KMS-11 (cell line): ENCODE measurements at regions not wholly inside any gene's neighbourhood (a gene's known extent, or its start where the extent isn't known, plus 50 kb on each side); places are given as distances from the start of the nearest gene placed in this dataset.

Experiments
- H2AFZ ChIP-seq: fragments of 200-600 bp; sonication (generic); 2 replicates; pipeline ENCODE4 v1.6.1; 2016; ENCODE audit warnings: antibody characterized with exemption, mixed run types, low read depth
- H3K27ac ChIP-seq: fragments of 200-600 bp; sonication (generic); 2 replicates; pipeline ENCODE4 v1.6.1; 2016; ENCODE audit warnings: mild to moderate bottlenecking, mixed run types
- H3K27me3 ChIP-seq: fragments of 200-600 bp; sonication (generic); 2 replicates; pipeline ENCODE4 v1.6.1; 2017; ENCODE audit warnings: mild to moderate bottlenecking, low read depth, mixed run types, moderate library complexity; ENCODE audit not compliant: insufficient read depth
- H3K36me3 ChIP-seq: fragments of 200-600 bp; sonication (generic); 2 replicates; pipeline ENCODE4 v1.6.1; 2017; ENCODE audit warnings: mild to moderate bottlenecking, mixed run types; ENCODE audit not compliant: insufficient read depth
- H3K4me1 ChIP-seq: fragments of 200-600 bp; sonication (generic); 2 replicates; pipeline ENCODE4 v1.6.1; 2016; ENCODE audit warnings: mild to moderate bottlenecking, low read depth, mixed run types; ENCODE audit not compliant: poor library complexity, severe bottlenecking
- H3K4me2 ChIP-seq: fragments of 200-600 bp; sonication (generic); 2 replicates; pipeline ENCODE4 v1.7.0; 2016; ENCODE audit warnings: mild to moderate bottlenecking, mixed run types
- H3K4me3 ChIP-seq: fragments of 200-600 bp; sonication (generic); IDR thresholded peaks from 2 replicates; pipeline ENCODE4 v1.6.1; 2017; ENCODE audit warnings: low read depth, low read length, mixed read lengths; ENCODE audit not compliant: insufficient read depth
- H3K79me2 ChIP-seq: fragments of 200-600 bp; sonication (generic); 2 replicates; pipeline ENCODE4 v1.6.1; 2016; ENCODE audit warnings: low read depth, mixed run types; ENCODE audit not compliant: insufficient read depth
- H3K9ac ChIP-seq: fragments of 200-600 bp; sonication (generic); 2 replicates; pipeline ENCODE4 v1.6.1; 2016; ENCODE audit warnings: mild to moderate bottlenecking, mixed run types
- H4K20me1 ChIP-seq: fragments of 200-600 bp; sonication (generic); 2 replicates; pipeline ENCODE4 v1.6.1; 2016; ENCODE audit warnings: mild to moderate bottlenecking, mixed run types; ENCODE audit not compliant: insufficient read depth
- TF ChIP-seq, protein P1 (sequence below): fragments of 200-600 bp; sonication (generic); conservative IDR thresholded peaks from 2 replicates; pipeline ENCODE4 v1.6.1; 2017; ENCODE audit warnings: low read depth, mild to moderate bottlenecking, antibody characterized with exemption, low read length, moderate library complexity, mixed read lengths

DNA sequence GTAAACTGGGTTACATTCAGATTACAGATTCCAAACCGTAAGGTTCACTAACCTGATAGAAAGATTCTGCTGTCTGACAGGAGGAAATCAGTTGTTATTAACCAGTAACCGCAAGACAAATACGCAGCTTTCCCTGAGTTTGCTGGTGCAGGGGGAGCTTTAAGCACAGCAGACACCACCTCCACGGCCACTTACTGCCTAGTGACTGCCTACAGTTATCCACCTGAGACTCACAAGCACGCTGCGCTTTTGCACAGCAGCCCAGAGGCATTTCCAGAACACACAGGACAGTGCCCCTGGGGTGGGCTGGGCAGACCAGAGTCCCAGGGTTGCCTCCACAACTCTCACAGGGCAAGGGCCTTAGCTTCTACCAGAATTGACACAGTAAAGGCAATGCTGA lies 90.9 kb downstream of the CTTN start:
- TF ChIP-seq, protein P1, sequence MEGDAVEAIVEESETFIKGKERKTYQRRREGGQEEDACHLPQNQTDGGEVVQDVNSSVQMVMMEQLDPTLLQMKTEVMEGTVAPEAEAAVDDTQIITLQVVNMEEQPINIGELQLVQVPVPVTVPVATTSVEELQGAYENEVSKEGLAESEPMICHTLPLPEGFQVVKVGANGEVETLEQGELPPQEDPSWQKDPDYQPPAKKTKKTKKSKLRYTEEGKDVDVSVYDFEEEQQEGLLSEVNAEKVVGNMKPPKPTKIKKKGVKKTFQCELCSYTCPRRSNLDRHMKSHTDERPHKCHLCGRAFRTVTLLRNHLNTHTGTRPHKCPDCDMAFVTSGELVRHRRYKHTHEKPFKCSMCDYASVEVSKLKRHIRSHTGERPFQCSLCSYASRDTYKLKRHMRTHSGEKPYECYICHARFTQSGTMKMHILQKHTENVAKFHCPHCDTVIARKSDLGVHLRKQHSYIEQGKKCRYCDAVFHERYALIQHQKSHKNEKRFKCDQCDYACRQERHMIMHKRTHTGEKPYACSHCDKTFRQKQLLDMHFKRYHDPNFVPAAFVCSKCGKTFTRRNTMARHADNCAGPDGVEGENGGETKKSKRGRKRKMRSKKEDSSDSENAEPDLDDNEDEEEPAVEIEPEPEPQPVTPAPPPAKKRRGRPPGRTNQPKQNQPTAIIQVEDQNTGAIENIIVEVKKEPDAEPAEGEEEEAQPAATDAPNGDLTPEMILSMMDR, result no peak
- H3K27ac ChIP-seq, result no peak overlapping the region
- H3K9ac ChIP-seq, result no peak overlapping the region
- no peak overlapping the region for H2AFZ ChIP-seq
- no peak overlapping the region for H3K4me3 ChIP-seq
- no peaks in the 10 kb centered on the region for H3K4me1 ChIP-seq
- no peaks in the 10 kb centered on the region for H4K20me1 ChIP-seq
- H3K79me2 ChIP-seq, result no peaks in the 10 kb centered on the region
- no peaks in the 10 kb centered on the region for H3K27me3 ChIP-seq
- no peaks in the 10 kb centered on the region for H3K36me3 ChIP-seq
- H3K4me2 ChIP-seq, result no peak overlapping the region

DNA sequence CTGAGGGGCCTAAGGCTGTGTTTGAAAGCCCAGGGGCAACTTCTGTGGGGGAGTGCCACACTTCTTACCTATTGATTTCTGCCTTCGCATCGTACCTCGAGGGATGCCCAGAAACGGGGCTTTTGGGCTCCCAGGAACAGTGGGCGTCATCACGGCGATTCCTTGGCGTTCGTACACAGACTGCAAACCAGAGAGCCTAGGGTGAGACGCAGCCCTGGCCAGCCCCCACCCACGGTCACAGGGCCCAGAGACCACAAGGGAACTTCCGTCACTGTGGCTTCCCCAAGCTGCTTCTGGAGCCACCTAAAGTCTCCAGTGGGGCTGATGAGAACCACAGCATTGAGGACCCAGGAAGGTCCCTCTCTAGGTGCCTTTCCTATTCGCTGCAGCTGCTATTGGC lies 91.9 kb downstream of the CTTN start:
- Histone ChIP-seq H3K4me3 (no peak overlapping the region), H3K27ac (no peak overlapping the region), H3K4me1 (no peaks in the 10 kb centered on the region), H3K9ac (no peak overlapping the region), H3K4me2 (no peak overlapping the region), H4K20me1 (no peaks in the 10 kb centered on the region), H2AFZ (no peak overlapping the region), H3K27me3 (no peaks in the 10 kb centered on the region), H3K36me3 (no peaks in the 10 kb centered on the region), H3K79me2 (no peaks in the 10 kb centered on the region)
- TF ChIP-seq, protein P1, result no peak

DNA sequence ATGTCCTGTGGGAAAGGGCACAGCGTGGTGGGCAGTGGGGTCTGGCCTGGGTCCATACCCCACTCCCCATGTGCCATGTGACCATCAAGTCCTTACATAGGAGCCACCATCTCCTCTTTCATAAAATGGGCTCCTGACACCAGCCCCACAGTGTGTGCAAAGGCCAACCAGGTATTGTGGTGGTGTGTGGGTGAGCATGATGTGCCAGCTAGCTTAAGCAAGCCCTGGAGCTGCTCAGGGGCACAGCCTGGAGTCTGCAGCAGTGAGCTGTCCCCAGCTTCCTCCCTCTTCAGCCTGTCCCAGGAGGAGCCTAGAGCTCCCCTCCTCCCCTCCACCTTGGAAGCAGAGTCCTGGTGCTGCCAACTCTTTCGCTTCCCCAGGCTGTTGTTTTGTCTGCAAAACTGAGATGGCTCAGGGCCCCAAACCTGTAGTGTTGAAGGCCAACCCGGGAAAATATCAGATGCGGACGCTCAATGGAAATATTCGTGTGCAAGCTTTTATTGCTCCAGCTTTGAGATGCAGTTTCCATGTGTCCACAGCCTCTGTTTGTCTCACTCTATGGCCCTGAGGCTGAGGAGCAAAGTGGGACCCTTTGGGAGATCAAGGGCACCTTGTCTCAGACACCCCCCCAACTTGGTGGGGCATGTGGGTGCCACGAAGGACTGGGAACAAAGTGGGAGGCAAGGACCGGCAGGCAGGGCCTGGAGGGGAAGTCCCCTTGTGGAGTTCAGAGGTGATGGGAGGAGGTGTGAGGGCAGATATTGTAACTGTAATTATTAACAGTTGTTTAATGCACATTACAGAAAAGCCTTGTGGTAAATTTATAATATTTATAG lies 92.6 kb downstream of the CTTN start:
- Histone ChIP-seq H4K20me1 (no peaks in the 10 kb centered on the region), H3K4me3 (no peak overlapping the region), H2AFZ (no peak overlapping the region), H3K27me3 (no peaks in the 10 kb centered on the region), H3K27ac (no peak overlapping the region), H3K36me3 (no peaks in the 10 kb centered on the region), H3K4me1 (no peaks in the 10 kb centered on the region), H3K79me2 (no peaks in the 10 kb centered on the region), H3K4me2 (no peak overlapping the region), H3K9ac (no peak overlapping the region)
- TF ChIP-seq, protein P1, result no peak

DNA sequence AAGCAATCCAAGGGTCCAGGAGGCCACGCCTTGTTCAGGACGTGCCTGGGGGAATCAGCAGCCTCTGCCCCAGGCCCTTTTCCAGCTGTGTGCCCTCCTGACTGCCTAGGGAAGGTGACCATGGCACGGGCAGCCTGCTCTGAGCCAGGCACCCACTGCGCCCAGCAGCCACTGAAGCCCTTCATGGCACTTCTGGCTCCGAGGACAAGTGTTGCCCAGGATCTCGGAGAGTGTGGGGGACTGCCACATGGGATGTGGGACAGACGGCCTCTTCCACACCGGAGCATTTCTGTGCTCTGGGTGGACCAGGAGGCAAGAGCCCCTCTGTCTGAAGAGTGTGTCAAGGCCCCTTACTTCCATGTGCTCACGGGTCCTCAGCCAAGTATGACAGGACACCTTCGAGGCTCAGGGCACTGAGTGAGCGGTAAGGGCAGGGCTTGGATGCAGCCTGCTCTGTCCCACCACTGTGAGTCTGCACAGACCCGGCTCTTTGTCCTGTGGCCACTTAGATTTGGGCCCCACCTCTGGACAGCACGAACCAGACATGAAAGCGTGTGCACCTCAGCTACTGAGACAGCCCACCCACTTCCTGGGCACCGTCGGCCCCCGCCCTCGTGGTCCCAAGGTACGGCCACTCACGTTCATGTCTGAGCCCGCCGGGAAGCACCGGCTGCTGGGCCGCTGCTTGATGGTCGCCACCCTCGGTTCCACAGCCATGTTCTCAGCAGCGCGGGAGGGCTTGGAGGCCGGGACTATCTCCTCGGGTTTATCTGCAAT lies 93.6 kb downstream of the CTTN start:
- no peaks in the 10 kb centered on the region for H4K20me1 ChIP-seq
- no peak overlapping the region for H3K4me3 ChIP-seq
- no peak overlapping the region for H3K9ac ChIP-seq
- no peak overlapping the region for H2AFZ ChIP-seq
- no peak overlapping the region for H3K4me2 ChIP-seq
- no peak overlapping the region for H3K27ac ChIP-seq
- H3K79me2 ChIP-seq, result no peaks in the 10 kb centered on the region
- H3K36me3 ChIP-seq, result no peaks in the 10 kb centered on the region
- H3K4me1 ChIP-seq, result no peaks in the 10 kb centered on the region
- no peaks in the 10 kb centered on the region for H3K27me3 ChIP-seq
- TF ChIP-seq, protein P1, result no peak
